ENCODE measurements at regions not wholly inside any gene's neighbourhood (a gene's known extent, or its start where the extent isn't known, plus 50 kb on each side); places are given as distances from the start of the nearest gene placed in this dataset.

DNA sequence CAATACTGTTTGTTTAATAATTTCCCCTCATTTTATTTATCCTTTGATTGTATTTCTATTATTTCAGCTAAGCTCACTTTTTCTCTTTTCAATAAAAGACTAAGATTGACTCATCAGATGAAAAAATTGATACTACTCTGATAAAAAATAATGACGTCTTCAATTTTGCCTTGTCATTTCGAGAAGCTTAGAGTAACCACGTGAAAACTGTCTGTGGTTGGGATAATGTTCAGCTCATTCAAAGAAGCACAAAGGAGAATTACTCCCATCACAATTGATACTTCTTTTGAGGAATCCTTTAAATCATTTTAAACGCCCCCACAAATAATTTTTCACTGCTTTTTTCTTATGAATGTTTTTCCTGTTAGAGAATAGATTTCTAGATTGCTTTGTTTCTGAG is 318.7 kb upstream of the SLITRK1 start:
- TF ChIP-seq CTCF (conservative IDR thresholded peaks at IDR 0.05 in 1 of 2, IDR thresholded peaks at IDR 0.05 in 1 of 2; ENCODE audit: low read depth in 1 of 2, low read length in 2 of 2) (no peak), EZH2 (IDR thresholded peaks at IDR 0.05; ENCODE audit: low read length, missing control alignments) (no peak)
